Adipose tissue (tissue), 3 donors: ENCODE measurements at regions not wholly inside any gene's neighbourhood (a gene's known extent, or its start where the extent isn't known, plus 50 kb on each side); places are given as distances from the start of the nearest gene placed in this dataset.

Experiments
- H3K27ac ChIP-seq: one replicate; pipeline ENCODE4 v1.5.1; 2013; ENCODE audit warnings: low read depth, low read length
- WGBS, 3 donors: extraction: QIAGEN DNeasy Blood & Tissue Kit; methylation state at CpG; one replicate each; pipeline ENCODE4 v1.1.7; 2013; 5-methylcytosine and 5-hydroxymethylcytosine counted together
- donor health status: healthy with polysubstance abuse.
- donor health status: Bipolar disorder and iron deficiency.
- donor health status: healthy.

DNA sequence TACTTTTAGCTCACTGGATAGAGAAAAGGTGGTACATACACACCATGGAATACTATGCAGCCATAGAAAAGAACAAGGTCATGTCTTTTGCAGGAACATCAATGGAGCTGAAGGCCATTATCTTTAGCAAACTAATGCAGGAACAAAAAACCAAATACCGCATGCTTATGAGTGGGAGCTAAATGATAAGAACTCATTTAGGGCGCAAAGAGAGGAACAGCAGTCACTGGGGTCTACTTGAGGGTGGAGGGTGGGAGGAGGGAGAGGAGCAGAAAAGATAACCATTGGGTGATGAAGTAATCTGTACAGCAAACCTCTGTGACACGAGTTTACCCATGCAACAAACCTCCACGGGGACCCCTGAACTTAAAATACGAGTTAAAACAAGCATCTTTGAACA, 135.1 kb downstream of the IRS2 start:
- 78 to 82% (median 78%) methylated on average over 5 of the region's 5 CpGs for WGBS, 3 donors
- H3K27ac ChIP-seq = no peak overlapping the region

DNA sequence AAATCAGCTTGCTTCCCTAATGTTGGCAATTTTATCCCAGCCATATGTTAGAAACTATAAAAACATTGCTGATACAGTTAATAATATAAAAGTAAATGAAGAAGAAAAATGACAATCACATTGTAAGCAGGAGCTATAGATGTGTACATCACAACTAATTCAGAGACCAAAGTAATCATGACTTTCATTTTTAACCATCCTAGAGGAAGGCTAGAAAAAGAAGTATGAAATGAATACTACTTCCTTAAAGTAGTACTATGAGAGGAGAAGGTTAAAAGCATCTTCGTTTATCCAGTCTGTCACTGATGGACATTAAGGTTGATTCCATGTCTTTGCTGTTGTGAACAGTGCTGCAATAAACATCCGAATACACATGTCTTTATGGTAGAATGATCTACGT, 135.5 kb downstream of the IRS2 start:
- H3K27ac ChIP-seq = no peak overlapping the region
- WGBS, 3 donors = 73 to 87% (median 83%) methylated on average over 3 of the region's 3 CpGs

DNA sequence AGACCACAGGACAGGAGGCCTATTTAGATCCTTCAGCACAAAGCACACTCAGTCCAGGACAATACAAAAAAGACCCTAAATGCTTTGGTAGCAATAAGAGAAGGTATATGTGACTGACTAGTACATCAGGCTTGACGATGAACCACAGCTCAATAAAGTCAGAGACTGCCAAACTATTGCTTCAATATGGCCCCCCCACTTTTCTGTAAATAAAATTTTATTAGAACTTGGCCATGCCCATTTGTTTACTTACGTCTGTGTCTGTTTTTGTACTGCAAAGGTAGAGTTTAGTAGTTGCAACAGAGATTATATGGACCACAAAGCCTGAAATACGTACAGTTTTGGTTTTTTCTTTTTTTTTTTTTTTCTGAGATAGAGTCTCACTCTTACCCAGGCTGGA, 136.7 kb downstream of the IRS2 start:
- 77 to 90% (median 78%) methylated on average over 3 of the region's 3 CpGs for WGBS, 3 donors

DNA sequence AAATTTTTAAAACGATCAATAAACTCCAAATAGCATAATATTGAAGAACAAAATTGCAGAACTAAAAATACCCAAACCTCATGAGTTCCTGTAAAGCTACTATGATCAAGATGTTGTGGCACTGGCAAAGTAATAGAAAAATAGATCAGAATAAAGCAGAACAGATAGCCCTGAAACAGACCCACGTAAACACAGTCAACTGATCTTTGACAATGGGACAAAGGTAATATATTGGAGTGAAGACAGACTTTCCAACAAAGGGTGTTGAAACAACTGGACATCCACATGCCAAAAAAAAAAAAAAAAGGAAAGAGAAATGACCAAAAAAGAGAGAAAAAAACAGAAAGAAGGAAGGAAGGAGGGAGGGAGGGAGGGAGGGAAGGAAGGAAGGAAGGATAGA, 138.7 kb downstream of the IRS2 start:
- WGBS, 3 donors = 76 to 87% (median 80%) methylated on average over 2 of the region's 2 CpGs
- H3K27ac ChIP-seq = no peak overlapping the region

More for the DNA sequence above, 136.7 kb downstream of the IRS2 start:
- no peak overlapping the region for H3K27ac ChIP-seq

DNA sequence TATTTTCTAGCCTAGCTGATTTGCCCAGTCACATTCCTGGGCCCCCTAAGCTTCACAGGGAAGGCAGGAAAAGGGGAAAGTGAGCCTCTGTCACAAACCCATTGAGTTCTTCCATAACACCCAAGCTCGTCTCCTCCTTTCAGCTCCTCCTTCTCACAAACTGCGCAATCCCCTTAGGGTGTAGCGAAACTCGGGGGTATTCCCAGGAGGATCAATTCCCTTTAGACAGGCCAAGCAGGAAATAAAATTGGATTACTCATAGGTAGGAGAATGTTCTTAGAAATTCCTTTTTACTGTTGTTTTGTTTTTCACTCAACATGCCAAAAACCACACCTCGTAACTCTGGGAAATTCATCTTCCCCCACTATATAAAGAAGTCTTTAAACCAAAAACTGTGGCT, 139.3 kb downstream of the IRS2 start:
- 76 to 77% (median 76%) methylated on average over 5 of the region's 5 CpGs for WGBS, 3 donors
- H3K27ac ChIP-seq = no peak overlapping the region

DNA sequence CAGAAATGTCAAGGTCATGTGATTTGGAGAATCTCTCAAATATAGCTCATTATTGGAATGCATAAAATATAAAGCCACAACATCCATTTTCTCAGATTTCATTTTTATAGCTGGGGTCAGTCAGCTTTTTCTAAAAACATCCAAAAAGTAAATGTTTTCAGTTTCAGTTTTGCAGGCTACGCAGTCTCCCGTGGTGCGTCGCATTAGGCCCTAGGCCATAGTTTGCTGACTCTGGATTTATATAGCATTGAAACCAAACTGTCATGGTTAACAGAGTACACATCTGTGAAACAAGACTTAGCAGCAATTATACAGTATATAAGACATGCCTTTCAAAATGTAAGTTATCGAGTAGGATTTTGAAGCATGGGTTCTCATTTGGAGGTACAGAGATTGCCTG, 140.0 kb downstream of the IRS2 start:
- WGBS, 3 donors = 76 to 94% (median 81%) methylated on average over 5 of the region's 5 CpGs
- no peak overlapping the region for H3K27ac ChIP-seq

DNA sequence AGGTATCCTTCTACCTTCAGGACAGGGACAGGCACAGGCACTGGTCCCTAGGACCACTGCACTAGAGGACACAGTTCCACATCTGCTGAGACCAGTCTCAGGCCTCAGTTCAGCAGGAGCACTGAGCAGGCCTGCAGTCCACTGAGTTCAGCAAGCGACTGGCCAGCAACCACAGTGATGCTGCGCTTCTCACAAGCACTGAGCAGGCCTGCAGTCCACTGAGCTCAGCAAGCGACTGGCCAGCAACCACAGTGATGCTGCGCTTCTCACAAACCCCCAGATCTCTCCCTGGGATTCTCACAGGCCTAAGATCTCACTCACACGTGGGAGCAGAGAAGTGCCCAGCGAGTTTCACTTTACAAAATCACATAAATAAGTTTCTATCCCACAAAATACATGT, 140.6 kb downstream of the IRS2 start:
- H3K27ac ChIP-seq = no peak overlapping the region
- WGBS, 3 donors = 77 to 86% (median 77%) methylated on average over 6 of the region's 6 CpGs

DNA sequence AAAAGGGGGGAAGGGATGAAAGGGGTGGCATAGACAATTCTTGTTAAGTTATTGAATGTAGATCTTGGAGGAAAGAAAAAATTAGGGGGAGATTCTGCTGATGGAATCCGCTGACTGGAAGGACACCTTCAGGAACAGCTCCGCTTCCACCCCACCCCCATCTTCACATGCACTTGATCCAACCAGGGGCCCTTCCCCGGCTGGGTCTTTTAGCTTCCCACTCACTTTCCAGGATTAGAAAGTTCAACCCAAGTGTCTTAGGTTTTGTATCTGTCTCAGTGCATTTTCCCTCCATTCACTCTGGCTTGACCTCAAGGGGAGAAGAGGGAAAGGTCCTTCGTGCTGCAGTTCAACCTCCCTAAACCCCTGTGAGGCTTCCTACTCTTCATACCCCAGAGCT, 141.4 kb downstream of the IRS2 start:
- no peak overlapping the region for H3K27ac ChIP-seq
- WGBS, 3 donors = 89 to 93% (median 89%) methylated on average over 4 of the region's 4 CpGs

DNA sequence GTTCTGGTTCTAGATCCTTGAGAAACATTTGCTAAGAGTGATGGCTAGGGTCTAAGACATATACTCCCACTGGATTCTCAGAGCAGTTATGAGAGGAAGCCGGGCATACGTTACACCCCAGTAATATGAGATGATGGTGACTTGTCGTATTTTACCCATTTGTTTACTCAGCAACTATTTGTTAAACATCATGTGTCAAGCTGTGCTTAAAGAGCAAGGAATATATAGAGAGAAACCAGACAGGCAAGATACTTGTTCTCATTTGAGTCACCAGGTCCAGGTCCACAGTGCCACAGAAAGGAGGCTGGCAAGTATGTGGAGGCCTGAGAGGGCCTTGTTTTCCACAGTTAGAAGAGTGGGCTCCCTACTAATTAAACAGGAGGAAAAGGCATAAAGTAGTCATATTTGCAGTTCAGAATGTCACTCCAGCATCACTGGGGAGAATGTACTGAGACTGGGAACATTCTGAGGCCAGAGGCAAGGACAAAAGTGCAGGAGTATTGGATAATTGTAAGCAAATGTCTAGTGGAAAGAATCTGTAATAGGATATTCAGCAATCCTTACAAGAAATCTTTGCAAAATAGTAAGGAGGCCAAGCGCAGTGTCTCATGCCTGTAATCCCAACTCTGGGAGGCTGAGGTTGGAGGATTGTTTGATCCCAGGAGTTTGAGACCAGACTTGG, 142.2 kb downstream of the IRS2 start:
- H3K27ac ChIP-seq = no peak overlapping the region
- WGBS, 3 donors = 63 to 71% (median 69%) methylated on average over 4 of the region's 4 CpGs

DNA sequence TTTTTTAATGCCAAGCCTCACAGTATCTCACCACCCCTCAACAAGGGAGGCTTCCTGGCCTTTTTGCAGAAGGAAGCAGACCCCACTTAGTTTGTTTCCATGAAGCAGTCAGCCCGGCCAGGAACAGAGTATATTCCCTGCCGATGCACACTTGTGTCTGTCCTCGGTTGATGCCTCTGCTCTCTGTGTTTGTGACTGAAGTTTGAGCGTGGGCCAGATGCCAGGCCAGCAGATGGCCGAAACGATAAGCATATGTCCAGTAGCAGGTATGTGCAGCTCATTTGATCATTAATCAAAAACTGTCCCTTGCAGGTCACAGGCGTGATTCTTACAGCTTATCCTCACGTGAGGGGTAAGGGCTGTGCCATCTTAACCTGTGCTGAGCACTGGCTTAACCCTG, 144.0 kb downstream of the IRS2 start:
- WGBS, 3 donors = 73 to 84% (median 75%) methylated on average over 8 of the region's 8 CpGs
- H3K27ac ChIP-seq = no peak overlapping the region

DNA sequence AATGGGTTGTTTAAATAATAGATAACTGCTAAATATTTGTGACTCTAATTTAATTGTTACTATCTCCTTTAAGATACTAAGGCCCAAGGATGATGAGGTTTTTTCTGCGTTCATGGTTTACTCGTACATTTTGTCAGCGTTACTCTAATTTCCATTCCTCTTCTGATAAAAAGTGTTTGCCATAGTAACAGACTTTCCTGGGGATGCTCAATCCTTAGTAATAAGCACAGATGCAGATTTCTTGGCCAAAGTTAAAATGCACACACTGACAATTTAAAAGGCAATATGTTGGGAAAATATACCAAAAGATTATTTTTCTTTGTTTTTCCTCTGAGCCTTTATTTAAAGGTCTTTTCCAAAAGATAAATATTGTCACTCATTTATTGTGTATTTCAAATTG, 149.6 kb downstream of the IRS2 start:
- no peak overlapping the region for H3K27ac ChIP-seq
- 70 to 90% (median 78%) methylated on average over 3 of the region's 3 CpGs for WGBS, 3 donors

DNA sequence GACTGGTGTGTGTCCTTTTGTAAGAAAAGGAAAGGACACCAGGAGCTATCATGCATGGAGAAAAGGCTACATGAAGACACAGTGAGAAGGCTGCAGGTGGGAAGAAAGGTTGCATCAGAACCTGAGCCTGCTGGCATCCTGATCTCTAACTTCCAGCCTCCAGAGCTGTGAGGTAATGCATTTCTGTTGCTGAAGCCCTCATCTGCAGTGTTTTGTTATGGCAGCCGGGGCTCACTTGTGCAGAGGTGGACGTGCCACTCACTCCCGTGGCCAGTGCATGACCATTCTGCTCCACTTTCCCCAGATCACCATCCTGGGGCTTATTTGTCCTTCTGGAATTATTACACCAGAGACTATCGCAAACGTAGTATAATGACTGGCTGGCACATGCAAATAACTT, 155.3 kb downstream of the IRS2 start:
- WGBS, 3 donors = 85 to 93% (median 91%) methylated on average over 5 of the region's 5 CpGs
- no peak overlapping the region for H3K27ac ChIP-seq

DNA sequence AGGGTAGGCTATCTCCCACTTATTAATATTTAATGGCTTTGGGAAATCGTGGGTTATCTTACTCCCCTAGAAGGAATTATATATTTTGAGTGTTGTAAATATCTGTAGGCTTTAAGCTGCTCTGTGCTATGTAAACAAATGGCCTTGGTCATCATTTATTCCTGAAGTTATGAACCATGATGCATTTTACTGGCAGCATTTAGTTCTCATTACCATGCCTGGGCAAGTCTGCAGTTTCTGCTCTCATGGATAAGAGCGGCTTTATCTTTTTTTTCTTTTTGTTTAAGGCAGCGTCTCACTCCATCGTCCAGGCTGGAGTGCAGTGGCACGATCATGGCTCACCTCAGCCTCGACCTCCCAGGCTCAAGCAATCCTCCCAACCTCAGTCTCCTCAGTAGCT, 156.1 kb downstream of the IRS2 start:
- no peak overlapping the region for H3K27ac ChIP-seq
- 68 to 77% (median 69%) methylated on average over 6 of the region's 6 CpGs for WGBS, 3 donors

DNA sequence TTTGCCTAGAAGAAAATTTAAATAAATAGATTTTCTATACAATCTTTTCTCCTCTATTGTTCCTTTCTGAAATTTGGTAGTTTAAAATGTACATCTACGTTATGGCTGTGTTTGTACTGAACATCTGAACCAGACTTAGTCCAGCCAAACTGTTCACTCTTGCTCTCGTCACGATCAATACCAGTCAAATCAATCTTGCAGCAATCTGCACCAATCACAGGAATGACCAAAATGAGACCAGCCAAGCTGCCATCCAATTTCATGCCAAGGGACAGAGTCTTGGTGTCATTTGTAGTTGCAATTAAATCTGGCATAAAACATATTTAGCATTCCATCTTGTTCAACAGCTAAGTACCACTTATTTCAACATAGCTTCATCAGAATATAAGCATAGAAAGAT, 156.6 kb downstream of the IRS2 start:
- WGBS, 3 donors = 36 to 84% (median 78%) methylated on average over 3 of the region's 3 CpGs
- no peak overlapping the region for H3K27ac ChIP-seq

DNA sequence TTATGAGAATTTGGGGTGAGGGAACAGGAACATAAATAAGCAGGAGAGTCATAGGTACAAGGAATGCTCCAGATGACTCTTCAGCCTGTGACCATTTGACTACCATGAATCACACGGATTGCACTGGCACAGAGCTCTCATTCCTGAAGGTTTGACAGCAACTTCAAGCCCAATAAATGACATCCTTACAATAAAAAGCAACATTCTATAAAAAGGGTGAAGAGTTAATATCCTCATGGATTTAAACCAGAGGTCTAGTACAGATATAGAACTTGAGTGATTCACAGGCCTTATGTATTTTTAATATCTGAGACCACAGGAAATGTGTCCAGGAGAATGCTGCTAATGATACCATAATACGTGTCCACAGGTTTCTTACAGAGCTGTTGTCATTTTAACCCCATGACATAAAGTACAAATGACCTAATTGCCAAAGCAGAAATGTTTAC, 158.1 kb downstream of the IRS2 start:
- WGBS, 3 donors = 60 to 73% (median 68%) methylated on average over 2 of the region's 2 CpGs
- no peak overlapping the region for H3K27ac ChIP-seq

DNA sequence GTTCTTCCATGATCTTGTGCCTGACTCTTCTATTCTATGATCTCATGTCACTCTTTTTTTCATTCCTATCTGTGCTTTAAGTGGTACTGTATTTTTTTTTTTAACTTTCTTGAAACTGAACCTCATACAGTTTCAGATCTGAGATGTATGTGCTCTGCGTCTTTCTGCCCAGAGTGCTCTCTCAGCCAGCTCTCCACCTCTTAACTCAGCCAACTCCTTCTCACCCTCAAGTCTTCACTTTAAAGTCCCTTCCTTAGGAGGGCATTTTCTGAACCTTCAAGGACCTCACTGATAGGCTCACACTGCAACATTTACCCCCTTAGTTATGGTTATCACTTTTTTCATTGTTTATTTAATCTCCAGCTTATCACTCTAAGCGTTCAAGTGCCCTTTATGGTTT, 158.7 kb downstream of the IRS2 start:
- H3K27ac ChIP-seq = no peak overlapping the region
- 47 to 67% (median 66%) methylated on average over 2 of the region's 2 CpGs for WGBS, 3 donors

DNA sequence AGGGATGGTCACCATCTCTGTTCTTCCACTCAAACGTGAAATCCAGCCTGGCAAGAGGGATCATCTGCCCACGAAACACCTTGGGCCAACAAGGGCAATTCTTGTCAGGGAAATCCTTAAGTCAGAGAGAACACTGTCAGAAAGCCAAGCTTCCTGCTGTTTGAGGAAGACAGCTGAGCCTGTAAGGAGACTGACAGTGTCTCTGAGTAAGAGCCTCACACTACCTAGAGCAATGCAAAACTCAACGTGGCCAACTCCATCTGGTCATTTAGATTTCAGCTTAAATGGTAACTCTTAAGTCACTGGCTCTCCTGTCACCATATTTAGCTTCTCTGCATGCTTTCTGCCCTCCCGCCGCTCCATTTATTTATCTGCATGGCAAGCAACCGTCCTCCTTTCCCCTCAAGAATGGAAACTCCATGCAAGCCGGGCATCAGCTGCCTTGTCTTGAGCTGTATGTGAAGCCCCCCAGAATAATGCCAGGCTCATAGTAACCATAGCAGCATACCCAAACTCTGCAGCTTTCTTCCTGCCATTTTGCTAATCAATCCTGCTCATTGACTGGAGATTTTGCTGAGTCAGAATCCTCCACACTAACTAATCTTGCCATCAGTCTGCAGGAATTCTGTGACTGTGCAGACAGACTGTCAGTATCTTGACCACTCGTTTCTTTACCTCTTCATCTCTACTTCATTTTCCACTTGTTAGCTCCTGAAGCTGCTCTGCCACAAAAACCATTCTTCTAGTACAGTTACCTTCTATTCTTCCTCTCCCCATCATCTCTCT, 159.8 kb downstream of the IRS2 start:
- 60 to 64% (median 61%) methylated on average over 8 of the region's 8 CpGs for WGBS, 3 donors

DNA sequence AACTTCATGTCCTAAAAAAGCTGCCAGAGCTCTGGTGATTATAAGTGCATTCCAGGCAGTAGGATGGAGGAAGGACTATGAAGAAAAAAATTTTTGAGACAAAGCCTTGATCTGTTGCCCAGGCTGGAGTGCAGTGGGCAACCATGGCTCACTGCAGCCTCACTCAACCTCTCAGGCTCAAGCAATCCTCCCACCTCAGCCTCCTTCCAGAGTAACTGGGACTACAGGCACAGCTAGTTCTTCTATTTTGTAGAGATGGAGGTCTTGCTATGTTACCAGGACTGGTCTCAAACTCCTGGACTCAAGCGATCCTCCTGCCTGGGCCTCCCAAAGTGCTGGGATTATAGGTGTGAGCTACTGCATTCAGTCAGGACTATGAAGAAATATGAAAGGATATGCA, 161.2 kb downstream of the IRS2 start:
- H3K27ac ChIP-seq = no peak overlapping the region
- 44 to 100% (median 96%) methylated on average over 1 of the region's 1 CpG for WGBS, 3 donors

More for the DNA sequence above, 159.8 kb downstream of the IRS2 start:
- no peak overlapping the region for H3K27ac ChIP-seq

DNA sequence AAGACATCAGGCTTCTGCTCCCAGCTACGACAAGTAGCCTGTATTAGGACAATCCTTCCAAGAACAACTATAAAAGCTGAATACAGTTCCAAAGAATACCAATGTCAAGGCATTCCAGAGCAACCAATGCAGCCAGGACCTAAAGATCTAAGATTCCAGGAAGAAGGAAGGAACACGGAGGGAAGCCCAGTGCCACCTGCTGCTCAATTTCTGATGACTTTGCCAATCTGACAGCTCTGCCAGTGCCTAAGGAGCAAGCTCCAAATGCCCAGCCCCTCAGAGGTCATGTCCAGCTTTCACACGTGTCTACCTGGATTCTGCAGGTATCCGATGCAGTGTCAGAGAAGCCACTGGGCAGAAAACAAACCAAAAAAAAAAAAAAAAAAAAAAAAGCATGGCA, 164.4 kb downstream of the IRS2 start:
- WGBS, 3 donors = 82 to 85% (median 84%) methylated on average over 4 of the region's 4 CpGs
- no peak overlapping the region for H3K27ac ChIP-seq
